HPDE6-E6E7 (cell line): ENCODE measurements at regions not wholly inside any gene's neighbourhood (a gene's known extent, or its start where the extent isn't known, plus 50 kb on each side); places are given as distances from the start of the nearest gene placed in this dataset.

Experiments used
- DNase-seq: peaks from one replicate; pipeline ENCODE4 v3.0.0; 2011; ENCODE audit warnings: missing footprints; ENCODE audit errors: extremely low spot score

DNA sequence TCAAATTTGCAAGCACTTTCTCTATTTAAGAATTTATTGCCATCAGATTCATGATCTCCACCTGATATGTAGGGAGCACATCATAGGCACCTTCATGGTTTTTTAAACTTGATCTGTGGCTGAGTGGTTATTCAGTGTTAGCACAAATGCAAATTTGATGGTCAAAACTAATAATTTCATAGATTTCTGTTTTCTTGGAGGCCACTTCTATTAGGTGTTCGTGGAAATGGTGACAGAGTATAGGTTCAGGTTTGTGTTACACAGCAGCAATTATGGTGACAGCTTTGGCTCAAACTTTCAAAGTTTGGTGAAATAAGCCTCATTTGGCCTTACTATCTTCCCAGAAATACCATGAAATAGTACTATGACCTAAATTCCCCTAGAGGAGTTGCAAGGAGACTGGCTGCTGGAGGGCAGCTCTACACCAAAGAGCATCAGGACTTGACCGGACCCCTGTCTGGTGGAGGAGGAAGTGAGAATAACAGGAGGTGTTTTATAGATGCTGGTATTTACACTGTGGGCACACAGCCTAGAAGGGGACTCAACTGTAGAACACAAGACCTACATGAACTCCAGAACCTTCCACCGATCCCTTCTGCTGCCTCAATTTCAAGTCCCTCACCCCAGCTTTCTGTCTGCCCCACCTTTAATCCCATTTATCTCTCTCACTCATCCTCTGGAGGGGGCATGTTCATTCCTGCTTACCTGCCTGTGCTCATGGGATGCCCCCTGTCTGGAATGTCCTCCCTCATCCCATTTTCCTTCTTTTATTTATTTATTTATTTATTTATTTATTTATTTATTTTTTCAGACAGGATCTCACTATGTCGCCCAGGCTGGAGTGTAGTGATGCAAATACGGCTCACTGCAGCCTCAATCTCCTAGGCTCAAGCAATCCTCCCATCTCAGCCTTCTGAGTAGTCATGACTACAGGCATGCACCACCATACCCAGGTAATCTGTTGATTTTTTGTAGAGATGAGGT, 132.9 kb upstream of the SIX2 start:
- DNase-seq = no peak

DNA sequence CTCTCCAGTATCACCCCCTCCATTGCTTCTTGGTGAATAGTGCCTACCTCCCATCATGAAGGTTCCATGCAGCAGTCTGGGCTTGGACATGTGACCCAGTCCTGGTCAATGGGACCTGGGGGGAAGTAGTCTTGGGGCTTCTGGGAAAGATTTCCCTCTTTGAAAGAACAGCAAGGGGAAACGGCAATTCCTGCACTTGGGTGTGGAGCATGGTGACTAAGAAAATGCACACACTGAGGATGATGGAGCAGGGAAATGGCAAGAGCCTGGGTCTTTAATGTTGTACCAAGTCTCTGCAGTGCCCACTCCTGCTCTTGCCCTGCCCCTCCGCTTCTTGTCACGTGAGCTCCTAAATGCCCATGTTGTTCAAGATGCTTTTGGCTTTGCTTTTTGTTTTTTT, 131.4 kb upstream of the SIX2 start:
- no peak for DNase-seq

DNA sequence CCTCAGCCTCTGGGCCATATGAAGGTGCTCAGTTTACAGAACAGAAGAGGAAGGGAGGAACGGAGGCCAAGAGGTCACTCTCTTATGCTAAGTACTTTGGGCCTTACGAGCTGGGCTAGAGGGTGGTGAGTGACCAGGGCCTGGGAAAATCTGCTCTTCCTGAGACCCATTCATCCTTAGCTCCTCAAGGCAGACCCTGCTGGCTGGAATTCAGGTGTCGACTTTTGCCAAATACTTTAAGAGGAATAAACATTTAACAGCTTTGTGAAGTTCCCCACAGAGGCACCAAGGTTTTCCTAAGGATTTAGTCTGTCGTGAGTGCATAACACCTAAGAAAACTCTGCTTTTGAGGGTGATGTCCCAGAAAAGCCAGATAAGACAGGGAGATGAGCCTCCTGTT, 129.7 kb upstream of the SIX2 start:
- DNase-seq = no peak

DNA sequence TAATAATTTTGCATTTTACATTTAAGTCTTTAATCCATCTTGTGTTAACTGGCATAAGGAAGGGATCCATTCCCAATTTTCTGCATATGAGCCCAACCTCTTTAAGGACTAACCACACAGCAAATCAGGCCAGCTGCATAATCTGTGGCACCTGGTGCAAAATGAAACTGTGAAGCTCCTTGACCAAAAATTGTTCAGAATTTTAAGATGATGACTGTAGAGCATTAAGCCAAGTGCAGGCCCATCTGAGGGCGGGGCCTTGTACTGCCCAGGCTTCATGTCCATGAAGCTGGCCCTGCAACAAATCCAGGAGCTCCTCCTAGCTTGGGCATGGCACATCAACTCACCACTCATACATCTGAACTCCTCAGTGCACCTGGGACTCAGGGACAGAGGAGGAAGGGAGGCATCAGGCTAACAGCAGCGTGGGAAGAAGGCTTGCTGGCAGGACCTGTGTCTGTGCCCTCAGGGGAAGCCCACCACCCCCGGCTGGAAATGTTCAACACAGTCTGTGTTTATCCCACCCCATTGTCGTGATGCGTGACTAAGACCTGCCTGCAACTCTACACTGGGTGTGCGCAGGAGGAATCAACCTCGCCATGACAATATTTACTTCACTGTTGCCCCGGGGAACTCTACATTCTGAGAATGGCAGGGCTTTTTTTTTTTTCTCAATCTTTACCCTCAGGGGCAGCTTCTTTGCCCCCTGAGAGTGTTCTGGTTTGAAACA, 128.9 kb upstream of the SIX2 start:
- DNase-seq = no peak

DNA sequence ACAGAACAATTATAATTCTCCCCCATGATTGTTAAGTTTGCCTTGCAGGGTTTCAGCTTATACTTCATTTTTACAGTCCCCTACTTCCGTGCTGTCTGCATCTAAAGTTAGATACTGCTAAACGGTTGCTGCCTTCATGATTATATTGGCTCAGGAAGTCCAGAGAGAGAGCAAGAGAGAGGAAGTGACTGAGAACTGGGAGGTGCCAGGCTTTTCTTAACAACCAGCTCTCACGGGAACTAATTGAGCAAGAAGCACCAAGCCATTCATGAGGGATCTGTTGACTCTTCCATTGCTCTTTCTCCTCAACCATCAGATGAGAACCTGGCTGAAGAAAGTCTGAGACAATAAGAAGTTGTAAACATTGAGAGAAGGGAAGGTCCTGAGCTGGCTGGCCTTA, 125.5 kb upstream of the SIX2 start:
- DNase-seq = no peak

GRCh38 chr2:45134014-45134413, 124.8 kb upstream of the SIX2 start:
- DNase-seq = no peak

DNA sequence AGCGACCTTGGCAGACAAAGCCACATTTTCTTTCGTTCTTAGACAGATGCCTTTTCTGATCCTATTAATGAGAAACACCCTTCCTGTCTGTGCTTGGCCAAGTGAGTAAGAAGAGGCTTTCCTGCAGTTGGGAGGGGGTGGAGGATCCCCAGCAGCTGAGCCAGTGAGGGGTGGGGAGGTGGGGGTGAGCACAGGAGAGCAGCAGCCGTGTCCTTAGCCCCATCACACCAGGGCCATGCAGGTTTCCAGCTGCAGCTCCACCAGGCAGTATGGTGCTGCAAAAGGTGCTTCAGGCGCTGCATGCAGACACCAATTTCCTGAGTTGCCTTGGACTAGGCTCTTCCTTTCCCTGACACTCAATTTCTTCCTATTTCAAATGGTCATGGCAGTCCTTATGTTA, 123.3 kb upstream of the SIX2 start:
- no peak for DNase-seq

GRCh38 chr2:45131587-45131986, 122.3 kb upstream of the SIX2 start:
- no peak for DNase-seq

GRCh38 chr2:45130736-45131135, 121.5 kb upstream of the SIX2 start:
- no peak for DNase-seq

GRCh38 chr2:45128580-45128997, 119.3 kb upstream of the SIX2 start:
- no peak for DNase-seq

- no peak for DNase-seq
These were observed 118.6 kb upstream of the SIX2 start for GRCh38 chr2:45127891-45128290.

- DNase-seq = no peak
These were observed 118.1 kb upstream of the SIX2 start for GRCh38 chr2:45127321-45127720.

DNA sequence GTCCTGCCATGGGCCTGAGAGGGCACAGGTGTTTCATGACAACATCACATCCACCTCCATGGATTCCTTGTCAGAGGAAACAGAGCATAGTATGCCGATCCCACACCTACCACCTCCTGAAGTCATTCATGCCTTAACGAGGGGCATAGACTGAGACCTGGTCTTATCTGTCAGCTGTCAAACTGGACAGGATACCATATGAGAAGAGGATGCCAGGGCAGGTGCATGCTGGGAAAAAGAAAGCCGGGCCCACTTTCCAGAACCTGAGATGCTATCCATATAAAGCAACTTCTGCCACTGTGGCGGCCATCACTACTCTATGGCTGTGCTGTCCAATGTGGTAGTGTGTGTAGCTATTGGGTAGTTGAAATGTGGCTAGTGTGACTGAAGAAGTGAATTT, 116.0 kb upstream of the SIX2 start:
- DNase-seq = no peak

GRCh38 chr2:45124456-45124855, 115.2 kb upstream of the SIX2 start:
- DNase-seq = no peak

DNA sequence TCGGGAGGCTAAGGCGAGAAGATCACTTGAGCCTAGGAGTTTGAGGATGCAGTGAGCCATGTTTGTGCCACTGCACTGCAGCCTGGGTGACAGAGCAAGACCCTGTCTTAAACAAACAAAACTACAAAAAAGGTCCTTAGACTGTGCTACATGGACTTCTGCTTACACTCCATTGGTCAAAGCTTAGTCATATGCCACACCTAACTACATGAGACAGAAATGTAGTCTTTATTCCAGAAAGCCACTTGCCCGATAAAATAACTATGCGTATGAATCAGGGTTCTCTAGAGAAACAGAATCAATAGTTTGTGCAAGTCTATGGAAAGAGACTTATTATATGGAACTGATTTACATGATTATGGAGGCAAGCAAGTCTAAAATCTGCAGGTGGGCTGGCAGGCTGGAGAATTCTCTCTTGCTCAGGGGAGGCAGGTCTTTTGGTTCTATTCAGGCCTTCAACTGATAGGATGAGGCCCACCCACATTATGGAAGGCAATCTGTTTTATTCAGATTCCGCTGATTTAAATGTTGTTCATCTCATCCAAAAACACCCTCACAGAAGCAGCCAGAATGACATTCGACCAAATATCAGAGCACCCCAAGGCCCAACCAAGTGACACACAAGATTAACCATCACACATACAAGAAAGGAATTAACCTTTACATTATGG, 114.4 kb upstream of the SIX2 start:
- no peak for DNase-seq

DNA sequence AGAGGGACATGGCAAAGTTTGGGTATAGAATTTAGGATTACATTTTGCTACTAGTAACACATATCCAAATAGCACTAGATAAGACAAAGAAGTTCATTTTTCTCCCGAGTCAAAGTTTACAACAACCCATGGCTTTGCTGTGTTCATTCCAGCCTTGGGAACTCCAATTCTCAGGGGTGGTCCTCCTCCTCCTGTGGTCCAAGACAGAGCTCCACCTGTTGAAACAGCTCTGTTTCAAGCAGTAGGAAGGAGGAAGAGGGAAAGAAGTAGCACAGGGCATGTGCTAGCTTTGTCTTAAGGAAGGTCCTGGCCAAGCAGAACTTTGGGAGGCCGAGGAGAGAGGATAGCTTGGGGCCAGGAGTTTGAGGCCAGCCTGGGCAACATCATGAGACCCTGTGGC, 113.8 kb upstream of the SIX2 start:
- DNase-seq = no peak

DNA sequence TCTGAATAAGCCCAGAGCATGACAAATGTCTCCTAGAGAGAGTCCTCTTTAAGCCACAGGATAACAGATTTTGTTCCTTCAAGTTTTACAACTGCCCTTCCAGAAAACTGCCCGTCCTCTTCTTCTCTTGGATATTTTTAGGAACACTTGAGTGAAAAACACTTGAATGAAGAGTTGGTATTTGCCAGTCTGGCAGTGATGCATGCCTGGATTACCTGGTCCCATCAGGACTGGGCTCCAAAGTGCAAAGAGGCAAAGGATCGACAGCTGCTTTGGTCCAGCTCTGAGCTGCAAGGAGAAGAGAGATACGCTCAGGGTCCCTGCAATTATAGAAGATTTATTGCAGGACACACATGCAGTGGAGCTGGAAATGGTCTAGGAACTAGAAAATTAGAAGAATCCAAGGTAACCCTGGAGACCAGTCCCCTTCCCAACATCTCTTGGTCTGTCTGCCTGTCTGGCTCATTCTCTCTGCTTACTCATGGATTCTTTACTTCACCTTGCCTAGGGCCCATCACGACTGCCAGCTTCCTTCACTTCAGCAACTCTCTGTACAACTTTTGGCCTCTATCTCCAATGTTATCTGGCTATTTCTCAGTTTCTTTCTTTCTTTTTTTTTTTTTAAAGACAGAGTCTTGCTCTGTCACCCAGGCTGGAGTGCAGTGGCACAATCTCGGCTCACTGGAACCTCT, 112.1 kb upstream of the SIX2 start:
- no peak for DNase-seq

GRCh38 chr2:45120546-45120945, 111.3 kb upstream of the SIX2 start:
- no peak for DNase-seq

DNA sequence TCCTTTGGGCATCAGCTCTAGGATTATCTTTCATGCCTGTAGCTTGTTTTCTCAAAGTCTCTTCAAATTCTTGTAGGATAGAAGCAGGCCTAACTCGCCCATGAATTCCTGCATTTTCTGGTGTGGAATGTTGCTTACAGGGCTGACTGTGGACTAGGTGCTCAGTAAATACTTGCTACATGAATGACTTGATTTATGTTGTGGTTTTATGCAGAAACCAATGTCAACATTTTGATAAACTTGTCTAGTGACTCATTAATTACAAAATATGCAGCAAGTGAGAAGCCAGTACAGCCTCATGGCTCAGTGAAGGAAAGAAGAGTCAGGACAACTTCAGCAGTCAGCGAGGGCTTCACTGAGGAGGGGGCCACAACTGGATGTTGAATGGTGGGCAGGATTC, 110.6 kb upstream of the SIX2 start:
- no peak for DNase-seq

GRCh38 chr2:45119038-45119437, 109.8 kb upstream of the SIX2 start:
- no peak for DNase-seq

DNA sequence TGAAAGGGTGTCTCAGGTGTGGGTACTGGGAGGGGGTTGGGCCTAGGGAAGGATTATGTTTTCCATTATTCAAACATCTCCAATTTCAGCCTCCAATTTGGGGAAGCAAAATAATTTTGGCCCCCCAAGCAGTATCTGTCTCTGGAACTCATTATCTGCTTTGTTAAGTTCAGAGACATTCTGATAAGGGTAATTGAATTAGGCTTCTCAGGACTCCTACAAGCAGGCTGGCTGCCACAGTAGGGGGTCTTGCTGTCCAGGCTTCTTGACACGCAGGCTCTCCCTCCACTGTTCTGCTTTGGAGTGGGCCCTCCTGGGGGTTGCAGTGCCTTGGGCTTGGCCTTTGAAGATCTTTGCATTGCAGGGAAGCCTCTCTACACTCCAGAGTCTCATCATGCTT, 108.1 kb upstream of the SIX2 start:
- DNase-seq = no peak

DNA sequence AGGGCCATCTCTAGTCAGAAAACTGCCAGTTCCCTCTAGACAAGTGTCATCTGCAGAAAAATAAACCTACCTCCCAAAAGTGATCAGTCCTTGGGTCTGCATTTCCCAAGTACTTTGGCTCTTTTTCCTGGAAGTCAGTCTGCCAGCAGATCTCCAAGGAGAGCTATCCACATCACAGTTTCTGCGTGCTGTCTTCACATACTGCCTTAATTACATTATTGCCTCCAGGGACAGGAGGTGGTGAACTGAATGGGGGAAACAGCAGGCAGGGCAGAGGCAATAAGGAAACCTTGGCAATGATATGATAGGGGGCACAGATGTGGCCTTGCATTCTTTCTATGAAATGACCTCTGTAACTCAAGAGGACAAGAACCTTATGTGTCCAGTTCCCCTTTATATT, 105.9 kb upstream of the SIX2 start:
- DNase-seq = no peak
